ENCODE measurements at regions not wholly inside any gene's neighbourhood (a gene's known extent, or its start where the extent isn't known, plus 50 kb on each side); places are given as distances from the start of the nearest gene placed in this dataset.

DNA sequence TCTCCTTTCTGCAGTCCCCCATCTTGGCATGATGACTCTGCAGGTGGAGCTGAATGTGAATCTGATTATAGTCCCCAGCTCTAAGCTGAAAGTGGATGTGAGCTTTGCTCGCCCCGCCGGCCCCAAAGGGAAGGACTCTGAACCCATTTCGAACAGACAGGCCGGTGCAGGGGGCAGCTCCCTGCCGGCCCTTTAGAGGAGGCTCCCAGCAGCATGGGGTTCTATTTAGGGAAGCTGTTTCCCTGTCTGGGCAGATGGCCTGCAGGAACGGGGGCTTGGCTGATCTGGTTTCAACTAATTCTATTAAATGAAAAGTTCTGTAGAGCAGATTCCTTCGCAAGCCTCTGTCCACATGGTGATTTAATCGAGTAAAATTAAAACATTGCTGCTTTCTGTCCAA, 104.8 kb upstream of the MSX1 start:
- TF ChIP-seq CTCF (optimal IDR thresholded peaks at IDR 0.05 in 1 of 3, IDR thresholded peaks at IDR 0.05 in 1 of 3, conservative IDR thresholded peaks at IDR 0.05 in 1 of 3; ENCODE audit: extremely low read depth in 1 of 3, insufficient read depth in 2 of 3, low read length in 3 of 3), result no peak
- TF ChIP-seq EZH2 (IDR thresholded peaks at IDR 0.05; ENCODE audit: low read length), result no peak
